ENCODE measurements at regions not wholly inside any gene's neighbourhood (a gene's known extent, or its start where the extent isn't known, plus 50 kb on each side); places are given as distances from the start of the nearest gene placed in this dataset.

- CTCF ChIA-PET = no interaction called here
- DNase-seq (ENCODE audit: extremely low spot score) = no peak
- POLR2A ChIA-PET = no interaction called here
- TF ChIP-seq PKNOX1 (IDR thresholded peaks at IDR 0.05) (no peak), HDGF (IDR thresholded peaks at IDR 0.05; ENCODE audit: borderline replicate concordance) (no peak), TARDBP (IDR thresholded peaks at IDR 0.05) (no peak), FOXK2 (IDR thresholded peaks at IDR 0.05) (no peak), L3MBTL2 (conservative IDR thresholded peaks at IDR 0.05) (no peak), LEF1 (IDR thresholded peaks at IDR 0.05; ENCODE audit: borderline replicate concordance) (no peak), SP1 (IDR thresholded peaks at IDR 0.05) (no peak), NFRKB (IDR thresholded peaks at IDR 0.05) (no peak), SUZ12 (IDR thresholded peaks at IDR 0.05) (no peak)
Measured at GRCh38 chr3:152079980-152080379, 188.7 kb upstream of the MBNL1 start.

GRCh38 chr3:152083135-152083534 lies 185.6 kb upstream of the MBNL1 start:
- no peak for TF ChIP-seq FOXM1 (IDR thresholded peaks at IDR 0.05; ENCODE audit: borderline replicate concordance)
- TF ChIP-seq ZNF384 (IDR thresholded peaks at IDR 0.05) = no peak
- no peak for TF ChIP-seq HDGF (IDR thresholded peaks at IDR 0.05; ENCODE audit: borderline replicate concordance)
- no peak for TF ChIP-seq CTBP1 (IDR thresholded peaks at IDR 0.05; ENCODE audit: borderline replicate concordance)
- no peak for TF ChIP-seq SUZ12 (IDR thresholded peaks at IDR 0.05)
- no peak for TF ChIP-seq SP1 (IDR thresholded peaks at IDR 0.05)
- TF ChIP-seq PKNOX1 (IDR thresholded peaks at IDR 0.05) = no peak
- TF ChIP-seq NFRKB (IDR thresholded peaks at IDR 0.05) = no peak
- no peak for TF ChIP-seq L3MBTL2 (conservative IDR thresholded peaks at IDR 0.05)
- no peak for TF ChIP-seq ARNT (IDR thresholded peaks at IDR 0.05)
- TF ChIP-seq LEF1 (IDR thresholded peaks at IDR 0.05; ENCODE audit: borderline replicate concordance) = no peak
- no peak for TF ChIP-seq FOXK2 (IDR thresholded peaks at IDR 0.05)
- TF ChIP-seq TARDBP (IDR thresholded peaks at IDR 0.05) = no peak
- no peak for TF ChIP-seq ELF4 (IDR thresholded peaks at IDR 0.05)
- no peak for TF ChIP-seq FOXA1 (IDR thresholded peaks at IDR 0.05)
- no peak for TF ChIP-seq BHLHE40 (IDR thresholded peaks at IDR 0.05; ENCODE audit: borderline replicate concordance)
- ChIA-PET POLR2A (no interaction called here), CTCF (no interaction called here)
- no peak for DNase-seq (ENCODE audit: extremely low spot score)

GRCh38 chr3:152084441-152085158 lies 184.1 kb upstream of the MBNL1 start:
- TF ChIP-seq SUZ12 (IDR thresholded peaks at IDR 0.05) (no peak), L3MBTL2 (conservative IDR thresholded peaks at IDR 0.05) (no peak), HDGF (IDR thresholded peaks at IDR 0.05; ENCODE audit: borderline replicate concordance) (no peak), ARNT (IDR thresholded peaks at IDR 0.05) (no peak), FOXK2 (IDR thresholded peaks at IDR 0.05) (no peak), ELF4 (IDR thresholded peaks at IDR 0.05) (no peak), PKNOX1 (IDR thresholded peaks at IDR 0.05) (no peak), TARDBP (IDR thresholded peaks at IDR 0.05) (no peak), NFRKB (IDR thresholded peaks at IDR 0.05) (no peak), ZNF384 (IDR thresholded peaks at IDR 0.05) (no peak), FOXM1 (IDR thresholded peaks at IDR 0.05; ENCODE audit: borderline replicate concordance) (no peak), FOXA1 (IDR thresholded peaks at IDR 0.05) (no peak), BHLHE40 (IDR thresholded peaks at IDR 0.05; ENCODE audit: borderline replicate concordance) (no peak), SP1 (IDR thresholded peaks at IDR 0.05) (no peak)
- ChIA-PET POLR2A (no interaction called here), CTCF (no interaction called here)
- no peak for DNase-seq (ENCODE audit: extremely low spot score)

GRCh38 chr3:152087153-152087552 lies 181.6 kb upstream of the MBNL1 start:
- no peak for DNase-seq (ENCODE audit: extremely low spot score)
- CTCF ChIA-PET = interaction anchor here (0.5 kb wide), 1 partner anchor 15 kb away, joined by 3 read pairs; no protein-coding TSS in a partner anchor
- TF ChIP-seq FOXA1 (IDR thresholded peaks at IDR 0.05) = no peak
- no peak for TF ChIP-seq TARDBP (IDR thresholded peaks at IDR 0.05)
- TF ChIP-seq NFRKB (IDR thresholded peaks at IDR 0.05) = no peak
- TF ChIP-seq FOXK2 (IDR thresholded peaks at IDR 0.05) = no peak
- no peak for TF ChIP-seq SUZ12 (IDR thresholded peaks at IDR 0.05)
- TF ChIP-seq HDGF (IDR thresholded peaks at IDR 0.05; ENCODE audit: borderline replicate concordance) = no peak
- TF ChIP-seq CTBP1 (IDR thresholded peaks at IDR 0.05; ENCODE audit: borderline replicate concordance) = no peak
- no peak for TF ChIP-seq BHLHE40 (IDR thresholded peaks at IDR 0.05; ENCODE audit: borderline replicate concordance)
- no peak for TF ChIP-seq SP1 (IDR thresholded peaks at IDR 0.05)
- no peak for TF ChIP-seq PKNOX1 (IDR thresholded peaks at IDR 0.05)
- TF ChIP-seq LEF1 (IDR thresholded peaks at IDR 0.05; ENCODE audit: borderline replicate concordance) = no peak
- no peak for TF ChIP-seq L3MBTL2 (conservative IDR thresholded peaks at IDR 0.05)
- TF ChIP-seq ARNT (IDR thresholded peaks at IDR 0.05) = no peak
- no peak for TF ChIP-seq ELF4 (IDR thresholded peaks at IDR 0.05)
- no peak for TF ChIP-seq ZNF384 (IDR thresholded peaks at IDR 0.05)
- TF ChIP-seq FOXM1 (IDR thresholded peaks at IDR 0.05; ENCODE audit: borderline replicate concordance) = no peak
- POLR2A ChIA-PET = no interaction called here

- POLR2A ChIA-PET = no interaction called here
- DNase-seq (ENCODE audit: extremely low spot score) = no peak
- TF ChIP-seq PKNOX1 (IDR thresholded peaks at IDR 0.05) (no peak), ELF4 (IDR thresholded peaks at IDR 0.05) (no peak), FOXA1 (IDR thresholded peaks at IDR 0.05) (no peak), FOXK2 (IDR thresholded peaks at IDR 0.05) (no peak), FOXM1 (IDR thresholded peaks at IDR 0.05; ENCODE audit: borderline replicate concordance) (no peak), BHLHE40 (IDR thresholded peaks at IDR 0.05; ENCODE audit: borderline replicate concordance) (no peak), L3MBTL2 (conservative IDR thresholded peaks at IDR 0.05) (no peak), ARNT (IDR thresholded peaks at IDR 0.05) (no peak), SP1 (IDR thresholded peaks at IDR 0.05) (no peak), NFRKB (IDR thresholded peaks at IDR 0.05) (no peak), SUZ12 (IDR thresholded peaks at IDR 0.05) (no peak)
- CTCF ChIA-PET = no interaction called here
Measured at GRCh38 chr3:152089528-152089927, 179.2 kb upstream of the MBNL1 start.

Data from HEK293T (cell line).